Activated CD8-positive, alpha-beta memory T cell treated with anti-CD3 and anti-CD28 coated beads, Interleukin-2, amount 50 U/mL, for 4 hours (primary cell): ENCODE measurements at regions not wholly inside any gene's neighbourhood (a gene's known extent, or its start where the extent isn't known, plus 50 kb on each side); places are given as distances from the start of the nearest gene placed in this dataset.
"Not testable (repeated sequence)": the region's sequence is repeated elsewhere in the genome, so short reads cannot be mapped to it uniquely, and the experiment has no call there.

Source experiments
- DNase-seq: peaks from one replicate; pipeline ENCODE4 v3.0.0-alpha.2; 2020

GRCh38 chr22:26811647-26811992, 154.2 kb downstream of the MIAT start:
- no peak for DNase-seq

GRCh38 chr22:26812731-26813130, 155.3 kb downstream of the MIAT start:
- DNase-seq, result no peak

GRCh38 chr22:26816726-26817125, 159.3 kb downstream of the MIAT start:
- DNase-seq, result no peak

GRCh38 chr22:26817926-26818325, 160.5 kb downstream of the MIAT start:
- DNase-seq, result no peak

GRCh38 chr22:26821854-26822253, 164.5 kb downstream of the MIAT start:
- DNase-seq, result no peak

- DNase-seq, result no peak
Observed at GRCh38 chr22:26822313-26822712, 164.9 kb downstream of the MIAT start.

- no peak for DNase-seq
Observed at GRCh38 chr22:26823966-26824365, 166.6 kb downstream of the MIAT start.

GRCh38 chr22:26825960-26826935, 168.9 kb downstream of the MIAT start:
- DNase-seq, result no peak

- DNase-seq, result no peak
Observed at GRCh38 chr22:26827611-26828010, 170.2 kb downstream of the MIAT start.

GRCh38 chr22:26828311-26828710, 170.9 kb downstream of the MIAT start:
- no peak for DNase-seq

GRCh38 chr22:26830837-26831236, 173.4 kb downstream of the MIAT start:
- no peak for DNase-seq

GRCh38 chr22:26835023-26835422, 177.6 kb downstream of the MIAT start:
- DNase-seq, result no peak

GRCh38 chr22:26835929-26836528, 178.6 kb downstream of the MIAT start:
- DNase-seq, result peak; percentile 39

GRCh38 chr22:26837784-26838470, 180.5 kb downstream of the MIAT start:
- no peak for DNase-seq

- no peak for DNase-seq
Observed at GRCh38 chr22:26838471-26838825, 181.1 kb downstream of the MIAT start.

GRCh38 chr22:26839216-26839615, 181.8 kb downstream of the MIAT start:
- no peak for DNase-seq

GRCh38 chr22:26840770-26841169, 183.4 kb downstream of the MIAT start:
- not testable (repeated sequence) for DNase-seq

- DNase-seq, result no peak
Observed at GRCh38 chr22:26842103-26842502, 184.7 kb downstream of the MIAT start.

GRCh38 chr22:26845021-26845743, 187.8 kb downstream of the MIAT start:
- DNase-seq, result no peak

- DNase-seq, result no peak
Observed at GRCh38 chr22:26846076-26846475, 188.7 kb downstream of the MIAT start.

GRCh38 chr22:26846645-26847044, 189.3 kb downstream of the MIAT start:
- no peak for DNase-seq

- no peak for DNase-seq
Observed at GRCh38 chr22:26847046-26847445, 189.7 kb downstream of the MIAT start.

GRCh38 chr22:26847816-26848215, 190.4 kb downstream of the MIAT start:
- DNase-seq, result no peak
